HG03520 (cell line): ENCODE measurements at regions not wholly inside any gene's neighbourhood (a gene's known extent, or its start where the extent isn't known, plus 50 kb on each side); places are given as distances from the start of the nearest gene placed in this dataset.
"Not testable (repeated sequence)": the region's sequence is repeated elsewhere in the genome, so short reads cannot be mapped to it uniquely, and the experiment has no call there.

Source experiments
- ATAC-seq: cut with Tn5 transposase; IDR thresholded peaks from one replicate; pipeline ENCODE4 v1.9.1; 2021; ENCODE audit warnings: mild to moderate bottlenecking, moderate library complexity; ENCODE audit not compliant: unreplicated experiment

- ATAC-seq: no peak
Observed at GRCh38 chr12:87196321-87196720, 832.9 kb downstream of the C12orf50 start.

- not testable (repeated sequence) for ATAC-seq
Observed at GRCh38 chr12:87194389-87194788, 834.8 kb downstream of the C12orf50 start.

GRCh38 chr12:87185367-87185766 is 843.8 kb downstream of the C12orf50 start:
- ATAC-seq: no peak

- no peak for ATAC-seq
Observed at GRCh38 chr12:87182696-87183233, 846.4 kb downstream of the C12orf50 start.

GRCh38 chr12:87171356-87171755 is 857.8 kb downstream of the C12orf50 start:
- ATAC-seq: no peak

GRCh38 chr12:87169010-87169409 is 860.2 kb downstream of the C12orf50 start:
- no peak for ATAC-seq

GRCh38 chr12:87165733-87166375 is 863.3 kb downstream of the C12orf50 start:
- ATAC-seq: no peak

GRCh38 chr12:87163122-87163521 is 866.1 kb downstream of the C12orf50 start:
- ATAC-seq: no peak

- ATAC-seq: no peak
Observed at GRCh38 chr12:87160848-87161601, 868.2 kb downstream of the C12orf50 start.

GRCh38 chr12:87157791-87158190 is 871.4 kb downstream of the C12orf50 start:
- no peak for ATAC-seq

GRCh38 chr12:87155621-87156020 is 873.6 kb downstream of the C12orf50 start:
- no peak for ATAC-seq

- ATAC-seq: no peak
Observed at GRCh38 chr12:87152841-87153528, 876.2 kb downstream of the C12orf50 start.

GRCh38 chr12:87152075-87152474 is 877.1 kb downstream of the C12orf50 start:
- no peak for ATAC-seq

- peak; percentile 66 for ATAC-seq
Observed at GRCh38 chr12:87150969-87151662, 878.1 kb downstream of the C12orf50 start.

- ATAC-seq: no peak
Observed at GRCh38 chr12:87142342-87142741, 886.2 kb upstream of the MGAT4C start.

- ATAC-seq: no peak
Observed at GRCh38 chr12:87141091-87141490, 884.9 kb upstream of the MGAT4C start.

- no peak for ATAC-seq
Observed at GRCh38 chr12:87140262-87140661, 884.1 kb upstream of the MGAT4C start.

GRCh38 chr12:87137220-87137619 is 881.0 kb upstream of the MGAT4C start:
- no peak for ATAC-seq

- no peak for ATAC-seq
Observed at GRCh38 chr12:87136330-87136976, 880.3 kb upstream of the MGAT4C start.

- ATAC-seq: no peak
Observed at GRCh38 chr12:87127272-87127671, 871.1 kb upstream of the MGAT4C start.

GRCh38 chr12:87121896-87122295 is 865.7 kb upstream of the MGAT4C start:
- no peak for ATAC-seq
